HG02938 (cell line): ENCODE measurements at regions not wholly inside any gene's neighbourhood (a gene's known extent, or its start where the extent isn't known, plus 50 kb on each side); places are given as distances from the start of the nearest gene placed in this dataset.

Source experiments
- ATAC-seq: cut with Tn5 transposase; IDR thresholded peaks from one replicate; pipeline ENCODE4 v1.9.1; 2021; ENCODE audit warnings: mild to moderate bottlenecking, moderate library complexity; ENCODE audit not compliant: unreplicated experiment

- ATAC-seq: no peak
These were observed 186.9 kb downstream of the ENGASE start for GRCh38 chr17:79261355-79262072.

GRCh38 chr17:79258843-79259242 lies 184.2 kb downstream of the ENGASE start:
- no peak for ATAC-seq

GRCh38 chr17:79258041-79258440 lies 183.4 kb downstream of the ENGASE start:
- no peak for ATAC-seq

GRCh38 chr17:79255926-79256585 lies 181.4 kb downstream of the ENGASE start:
- ATAC-seq: no peak

- no peak for ATAC-seq
These were observed 180.8 kb downstream of the ENGASE start for GRCh38 chr17:79255456-79255855.

GRCh38 chr17:79255046-79255445 lies 180.4 kb downstream of the ENGASE start:
- ATAC-seq: no peak

- no peak for ATAC-seq
These were observed 178.3 kb downstream of the ENGASE start for GRCh38 chr17:79252886-79253285.

- no peak for ATAC-seq
These were observed 177.2 kb downstream of the ENGASE start for GRCh38 chr17:79251824-79252223.

GRCh38 chr17:79249929-79250521 lies 175.4 kb downstream of the ENGASE start:
- no peak for ATAC-seq

- ATAC-seq: no peak
These were observed 174.3 kb downstream of the ENGASE start for GRCh38 chr17:79248843-79249493.

- ATAC-seq: no peak
These were observed 171.9 kb downstream of the ENGASE start for GRCh38 chr17:79246225-79247190.

- ATAC-seq: no peak
These were observed 170.0 kb downstream of the ENGASE start for GRCh38 chr17:79244665-79245064.

- ATAC-seq: no peak
These were observed 169.4 kb downstream of the ENGASE start for GRCh38 chr17:79243996-79244395.

- ATAC-seq: no peak
These were observed 169.0 kb downstream of the ENGASE start for GRCh38 chr17:79243603-79243990.

- no peak for ATAC-seq
These were observed 168.4 kb downstream of the ENGASE start for GRCh38 chr17:79242873-79243602.

- no peak for ATAC-seq
These were observed 167.8 kb downstream of the ENGASE start for GRCh38 chr17:79242393-79242792.

GRCh38 chr17:79241616-79242015 lies 167.0 kb downstream of the ENGASE start:
- ATAC-seq: no peak

- no peak for ATAC-seq
These were observed 164.6 kb downstream of the ENGASE start for GRCh38 chr17:79239205-79239604.

GRCh38 chr17:79237448-79238053 lies 162.9 kb downstream of the ENGASE start:
- no peak for ATAC-seq
